OCI-LY1 (cell line): ENCODE measurements at regions not wholly inside any gene's neighbourhood (a gene's known extent, or its start where the extent isn't known, plus 50 kb on each side); places are given as distances from the start of the nearest gene placed in this dataset.

Experiments used
- H2AFZ ChIP-seq: fragments of 200-600 bp; sonication (generic), shearing (Covaris generic); 2 replicates; pipeline ENCODE4 v1.6.0; 2014; ENCODE audit warnings: antibody characterized with exemption, mild to moderate bottlenecking, low read length
- H3F3A ChIP-seq: fragments of 200-600 bp; sonication (generic), shearing (Covaris generic); 2 replicates; pipeline ENCODE4 v1.6.0; 2014; ENCODE audit warnings: mild to moderate bottlenecking, antibody characterized with exemption, low read length, moderate library complexity; ENCODE audit not compliant: insufficient read depth
- H3K27ac ChIP-seq: fragments of 200-600 bp; sonication (generic); 2 replicates; pipeline ENCODE4 v1.5.1; 2014; ENCODE audit warnings: low read length, mixed run types, mild to moderate bottlenecking, low read depth; ENCODE audit not compliant: poor library complexity, severe bottlenecking
- H3K27me3 ChIP-seq: fragments of 200-600 bp; sonication (generic); 2 replicates; pipeline ENCODE4 v1.6.0; 2014; ENCODE audit warnings: antibody characterized with exemption, mild to moderate bottlenecking, low read length, moderate library complexity; ENCODE audit not compliant: insufficient read depth
- H3K36me3 ChIP-seq: fragments of 200-600 bp; sonication (generic); 2 replicates; pipeline ENCODE4 v1.6.1; 2014; ENCODE audit warnings: mild to moderate bottlenecking, antibody characterized with exemption, low read length, moderate library complexity, mixed read lengths; ENCODE audit not compliant: insufficient read depth
- H3K4me1 ChIP-seq: fragments of 200-600 bp; sonication (generic); 2 replicates; pipeline ENCODE4 v1.5.1; 2014; ENCODE audit warnings: mild to moderate bottlenecking, low read length, moderate library complexity; ENCODE audit not compliant: insufficient read depth, severe bottlenecking
- H3K4me2 ChIP-seq: fragments of 200-600 bp; sonication (generic), shearing (Covaris generic); 2 replicates; pipeline ENCODE4 v1.6.1; 2014; ENCODE audit warnings: low read length
- H3K4me3 ChIP-seq: fragments of 200-600 bp; sonication (generic); 2 replicates; pipeline ENCODE4 v1.5.1; 2014; ENCODE audit warnings: low read length, low read depth, mild to moderate bottlenecking, mixed read lengths; ENCODE audit not compliant: poor library complexity, severe bottlenecking
- H3K79me2 ChIP-seq: fragments of 200-600 bp; shearing (Covaris generic); 2 replicates; pipeline ENCODE4 v1.6.1; 2016; ENCODE audit warnings: mixed run types, low read length, mixed read lengths; ENCODE audit not compliant: insufficient read depth
- H3K9ac ChIP-seq: fragments of 200-600 bp; sonication (generic), shearing (Covaris generic); 2 replicates; pipeline ENCODE4 v1.6.1; 2014; ENCODE audit warnings: mild to moderate bottlenecking, low read length, mixed read lengths
- H3K9me2 ChIP-seq: fragments of 200-600 bp; sonication (generic), shearing (Covaris generic); 2 replicates; pipeline ENCODE4 v1.6.1; 2014; ENCODE audit warnings: low read depth, mild to moderate bottlenecking, low read length, mixed read lengths
- H3K9me3 ChIP-seq: fragments of 200-600 bp; shearing (Covaris generic); 2 replicates; pipeline ENCODE4 v1.6.1; 2014; ENCODE audit warnings: low read length, mixed read lengths
- H4K20me1 ChIP-seq: fragments of 200-600 bp; sonication (generic), shearing (Covaris generic); 2 replicates; pipeline ENCODE4 v1.6.0; 2016; ENCODE audit warnings: mild to moderate bottlenecking, low read length; ENCODE audit not compliant: insufficient read depth
- CTCF ChIP-seq: fragments of 200-600 bp; sonication (generic), shearing (Covaris generic); IDR thresholded peaks from 2 replicates; pipeline ENCODE4 v1.5.1; 2017; ENCODE audit warnings: mild to moderate bottlenecking, antibody characterized with exemption, low read length, moderate library complexity, mixed read lengths
- EZH2 ChIP-seq: fragments of 200-600 bp; sonication (generic), shearing (Covaris generic); IDR thresholded peaks from 2 replicates; pipeline ENCODE4 v1.8.0; 2017; ENCODE audit warnings: borderline replicate concordance, mixed run types, mild to moderate bottlenecking, antibody characterized with exemption, low read length, moderate library complexity, mixed read lengths

- H3F3A ChIP-seq = no peaks in the 10 kb centered on the region
- no peaks in the 10 kb centered on the region for H3K9me2 ChIP-seq
- H3K9ac ChIP-seq = no peak overlapping the region
- no peaks in the 10 kb centered on the region for H3K79me2 ChIP-seq
- no peaks in the 10 kb centered on the region for H3K9me3 ChIP-seq
- H3K4me2 ChIP-seq = no peak overlapping the region
- no peak overlapping the region for H3K4me3 ChIP-seq
- H3K4me1 ChIP-seq = no peaks in the 10 kb centered on the region
- H3K27ac ChIP-seq = no peak overlapping the region
- no peaks in the 10 kb centered on the region for H3K36me3 ChIP-seq
- H4K20me1 ChIP-seq = no peaks in the 10 kb centered on the region
- H2AFZ ChIP-seq = no peak overlapping the region
- TF ChIP-seq EZH2 (no peak), CTCF (no peak)
- H3K27me3 ChIP-seq = no peaks in the 10 kb centered on the region
These were observed 67.6 kb upstream of the LCLAT1 start for GRCh38 chr2:30379481-30379880.

DNA sequence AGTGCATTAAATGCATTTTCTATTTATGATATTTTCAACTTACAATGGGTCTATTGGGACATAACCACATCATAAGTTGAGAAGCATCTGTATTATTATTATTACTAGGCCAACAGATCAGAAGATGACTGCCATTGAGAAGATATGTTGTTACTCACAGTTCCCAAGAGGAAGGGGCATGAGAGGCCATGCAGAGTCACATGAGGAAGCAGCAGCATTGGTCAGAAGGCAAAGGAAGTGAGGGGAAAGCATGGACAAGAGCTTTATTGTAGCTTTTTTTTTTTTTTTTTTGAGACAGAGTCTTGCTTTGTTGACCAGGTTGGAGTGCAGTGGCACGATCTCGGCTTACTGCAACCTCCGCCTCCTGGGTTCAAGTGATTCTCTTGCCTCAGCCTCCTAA, 66.2 kb upstream of the LCLAT1 start:
- TF ChIP-seq CTCF (no peak), EZH2 (no peak)
- Histone ChIP-seq H3K79me2 (no peaks in the 10 kb centered on the region), H3K27ac (no peak overlapping the region), H3K4me3 (no peak overlapping the region), H3K9me3 (no peaks in the 10 kb centered on the region), H3K27me3 (no peaks in the 10 kb centered on the region), H3K4me2 (no peak overlapping the region), H3K36me3 (no peaks in the 10 kb centered on the region), H3K9me2 (no peaks in the 10 kb centered on the region), H2AFZ (no peak overlapping the region), H3F3A (no peaks in the 10 kb centered on the region), H3K4me1 (no peaks in the 10 kb centered on the region), H4K20me1 (no peaks in the 10 kb centered on the region), H3K9ac (no peak overlapping the region)

GRCh38 chr2:30382162-30382783, 64.8 kb upstream of the LCLAT1 start:
- no peak overlapping the region for H3K4me3 ChIP-seq
- H3K9ac ChIP-seq = no peak overlapping the region
- no peak overlapping the region for H2AFZ ChIP-seq
- H3K9me3 ChIP-seq = no peaks in the 10 kb centered on the region
- no peaks in the 10 kb centered on the region for H3K9me2 ChIP-seq
- TF ChIP-seq CTCF = no peak
- TF ChIP-seq EZH2 = no peak
- H3K4me2 ChIP-seq = no peak overlapping the region
- no peaks in the 10 kb centered on the region for H3F3A ChIP-seq
- no peaks in the 10 kb centered on the region for H3K79me2 ChIP-seq
- no peak overlapping the region for H3K27ac ChIP-seq
- H3K36me3 ChIP-seq = no peaks in the 10 kb centered on the region
- H3K4me1 ChIP-seq = no peaks in the 10 kb centered on the region
- H3K27me3 ChIP-seq = no peaks in the 10 kb centered on the region
- no peaks in the 10 kb centered on the region for H4K20me1 ChIP-seq
